ENCODE measurements at regions not wholly inside any gene's neighbourhood (a gene's known extent, or its start where the extent isn't known, plus 50 kb on each side); places are given as distances from the start of the nearest gene placed in this dataset.

- TF ChIP-seq RAD21 (IDR thresholded peaks at IDR 0.05) (no peak), TAF1 (conservative IDR thresholded peaks at IDR 0.05) (no peak), CTCF (IDR thresholded peaks at IDR 0.05; ENCODE audit: low read depth, low read length, missing input control) (no peak)
- TF ChIP-seq, protein P1, sequence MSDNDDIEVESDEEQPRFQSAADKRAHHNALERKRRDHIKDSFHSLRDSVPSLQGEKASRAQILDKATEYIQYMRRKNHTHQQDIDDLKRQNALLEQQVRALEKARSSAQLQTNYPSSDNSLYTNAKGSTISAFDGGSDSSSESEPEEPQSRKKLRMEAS (IDR thresholded peaks at IDR 0.05), result no peak
Measured at GRCh38 chr10:10938676-10939075, 79.0 kb upstream of the CELF2 start.
